ENCODE measurements at regions not wholly inside any gene's neighbourhood (a gene's known extent, or its start where the extent isn't known, plus 50 kb on each side); places are given as distances from the start of the nearest gene placed in this dataset.

DNA sequence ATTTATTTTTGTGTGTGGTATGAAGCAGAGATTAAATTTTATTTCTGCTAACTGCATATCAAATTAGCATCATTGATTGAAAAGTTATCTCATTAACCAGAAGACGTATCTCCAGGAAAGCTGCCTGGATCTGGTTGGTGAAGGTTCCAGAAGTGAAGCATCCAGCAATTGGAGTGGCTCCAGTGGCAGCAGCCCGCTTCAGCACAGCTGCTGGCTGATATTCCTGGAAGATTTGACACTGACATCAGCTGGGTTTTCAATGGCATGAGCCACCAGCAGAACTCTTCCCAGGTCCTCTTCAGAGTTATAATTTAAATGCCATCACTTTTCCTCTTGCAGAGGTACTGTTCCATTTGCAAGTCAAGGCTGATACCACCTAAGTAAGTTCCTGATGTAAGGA is 363.5 kb downstream of the BCKDHB start:
- TF ChIP-seq EZH2phosphoT487 (IDR thresholded peaks at IDR 0.05; ENCODE audit: low read depth) = no peak
- TF ChIP-seq, protein P1, sequence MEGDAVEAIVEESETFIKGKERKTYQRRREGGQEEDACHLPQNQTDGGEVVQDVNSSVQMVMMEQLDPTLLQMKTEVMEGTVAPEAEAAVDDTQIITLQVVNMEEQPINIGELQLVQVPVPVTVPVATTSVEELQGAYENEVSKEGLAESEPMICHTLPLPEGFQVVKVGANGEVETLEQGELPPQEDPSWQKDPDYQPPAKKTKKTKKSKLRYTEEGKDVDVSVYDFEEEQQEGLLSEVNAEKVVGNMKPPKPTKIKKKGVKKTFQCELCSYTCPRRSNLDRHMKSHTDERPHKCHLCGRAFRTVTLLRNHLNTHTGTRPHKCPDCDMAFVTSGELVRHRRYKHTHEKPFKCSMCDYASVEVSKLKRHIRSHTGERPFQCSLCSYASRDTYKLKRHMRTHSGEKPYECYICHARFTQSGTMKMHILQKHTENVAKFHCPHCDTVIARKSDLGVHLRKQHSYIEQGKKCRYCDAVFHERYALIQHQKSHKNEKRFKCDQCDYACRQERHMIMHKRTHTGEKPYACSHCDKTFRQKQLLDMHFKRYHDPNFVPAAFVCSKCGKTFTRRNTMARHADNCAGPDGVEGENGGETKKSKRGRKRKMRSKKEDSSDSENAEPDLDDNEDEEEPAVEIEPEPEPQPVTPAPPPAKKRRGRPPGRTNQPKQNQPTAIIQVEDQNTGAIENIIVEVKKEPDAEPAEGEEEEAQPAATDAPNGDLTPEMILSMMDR (IDR thresholded peaks at IDR 0.05; ENCODE audit: low read depth, low read length) = no peak
